ENCODE measurements at regions not wholly inside any gene's neighbourhood (a gene's known extent, or its start where the extent isn't known, plus 50 kb on each side); places are given as distances from the start of the nearest gene placed in this dataset.

DNA sequence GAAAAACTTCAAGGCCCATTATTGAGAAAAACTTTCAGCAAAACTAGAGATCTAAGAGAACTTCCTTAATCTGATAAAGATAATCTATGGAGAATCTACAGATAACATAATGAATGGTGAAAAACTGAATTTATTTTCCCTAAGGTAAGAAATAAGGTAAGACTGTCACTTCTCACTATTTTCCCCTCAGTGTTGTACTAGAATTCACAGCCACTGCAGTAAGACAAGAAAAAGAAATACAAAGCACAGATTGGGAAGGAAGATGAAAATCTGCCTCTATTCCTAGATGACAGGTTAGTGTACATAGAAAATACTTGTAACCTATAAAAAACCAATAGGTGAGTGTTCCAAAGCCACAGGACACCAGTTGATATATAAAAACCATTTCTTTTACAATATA is 220.7 kb upstream of the SHH start:
- no peak for DNase-seq (ENCODE audit: low spot score)
- H3K36me3 Mint-ChIP-seq (ENCODE audit: low read depth), result no peaks in the 10 kb centered on the region; the same call in 2 of the 3 replicates
- no peaks in the 10 kb centered on the region; the same call in 2 of the 3 replicates for H3K4me1 Mint-ChIP-seq
- Histone ChIP-seq H3K4me1 (ENCODE audit: insufficient read depth) (no peaks in the 10 kb centered on the region), H3K27ac (ENCODE audit: low read depth) (no peak overlapping the region), H3K4me3 (no peak overlapping the region), H3K9me2 (ENCODE audit: insufficient read depth) (no peaks in the 10 kb centered on the region), H3F3A (replicated peaks; ENCODE audit: low read depth) (no peaks in the 10 kb centered on the region), H3K79me2 (replicated peaks; ENCODE audit: insufficient read depth) (no peaks in the 10 kb centered on the region), H4K20me1 (replicated peaks; ENCODE audit: insufficient read depth) (no peaks in the 10 kb centered on the region), H3K36me3 (ENCODE audit: insufficient read depth) (no peaks in the 10 kb centered on the region), H3K4me2 (no peak overlapping the region), H2AFZ (no peak overlapping the region), H3K27me3 (ENCODE audit: insufficient read depth) (no peaks in the 10 kb centered on the region)
- no peaks in the 10 kb centered on the region for H3K27me3 Mint-ChIP-seq (ENCODE audit: insufficient read depth, low read depth, poor library complexity)
- no peak for ATAC-seq
- H3K27ac Mint-ChIP-seq, result no peak overlapping the region
- H3K9me3 Mint-ChIP-seq, result peaks cover 3% of the 10 kb centered on the region; the same call in 2 of the 3 replicates
- H3K4me3 Mint-ChIP-seq, result no peak overlapping the region
- TF ChIP-seq NANOG (IDR thresholded peaks at IDR 0.05; ENCODE audit: borderline replicate concordance) (no peak), CTCF (conservative IDR thresholded peaks at IDR 0.05; ENCODE audit: low read depth in 2 of 2) (no peak), EZH2 (IDR thresholded peaks at IDR 0.05; ENCODE audit: low read depth, unreplicated experiment) (no peak), JUNB (IDR thresholded peaks at IDR 0.05; ENCODE audit: unreplicated experiment) (no peak), ZNF331 (CRISPR knock-in tag; IDR thresholded peaks at IDR 0.05; ENCODE audit: low read depth) (no peak), POLR2AphosphoS5 (IDR thresholded peaks at IDR 0.05; ENCODE audit: low read depth) (no peak), STAT1 (IDR thresholded peaks at IDR 0.05; ENCODE audit: unreplicated experiment) (no peak), EZH2phosphoT487 (IDR thresholded peaks at IDR 0.05; ENCODE audit: unreplicated experiment) (no peak), ZNF114 (CRISPR knock-in tag; IDR thresholded peaks at IDR 0.05) (no peak), CREB1 (CRISPR knock-in tag; IDR thresholded peaks at IDR 0.05; ENCODE audit: low read depth) (no peak)
- TF ChIP-seq, protein P1, sequence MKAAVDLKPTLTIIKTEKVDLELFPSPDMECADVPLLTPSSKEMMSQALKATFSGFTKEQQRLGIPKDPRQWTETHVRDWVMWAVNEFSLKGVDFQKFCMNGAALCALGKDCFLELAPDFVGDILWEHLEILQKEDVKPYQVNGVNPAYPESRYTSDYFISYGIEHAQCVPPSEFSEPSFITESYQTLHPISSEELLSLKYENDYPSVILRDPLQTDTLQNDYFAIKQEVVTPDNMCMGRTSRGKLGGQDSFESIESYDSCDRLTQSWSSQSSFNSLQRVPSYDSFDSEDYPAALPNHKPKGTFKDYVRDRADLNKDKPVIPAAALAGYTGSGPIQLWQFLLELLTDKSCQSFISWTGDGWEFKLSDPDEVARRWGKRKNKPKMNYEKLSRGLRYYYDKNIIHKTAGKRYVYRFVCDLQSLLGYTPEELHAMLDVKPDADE (IDR thresholded peaks at IDR 0.05), result no peak
- TF ChIP-seq, protein P2, sequence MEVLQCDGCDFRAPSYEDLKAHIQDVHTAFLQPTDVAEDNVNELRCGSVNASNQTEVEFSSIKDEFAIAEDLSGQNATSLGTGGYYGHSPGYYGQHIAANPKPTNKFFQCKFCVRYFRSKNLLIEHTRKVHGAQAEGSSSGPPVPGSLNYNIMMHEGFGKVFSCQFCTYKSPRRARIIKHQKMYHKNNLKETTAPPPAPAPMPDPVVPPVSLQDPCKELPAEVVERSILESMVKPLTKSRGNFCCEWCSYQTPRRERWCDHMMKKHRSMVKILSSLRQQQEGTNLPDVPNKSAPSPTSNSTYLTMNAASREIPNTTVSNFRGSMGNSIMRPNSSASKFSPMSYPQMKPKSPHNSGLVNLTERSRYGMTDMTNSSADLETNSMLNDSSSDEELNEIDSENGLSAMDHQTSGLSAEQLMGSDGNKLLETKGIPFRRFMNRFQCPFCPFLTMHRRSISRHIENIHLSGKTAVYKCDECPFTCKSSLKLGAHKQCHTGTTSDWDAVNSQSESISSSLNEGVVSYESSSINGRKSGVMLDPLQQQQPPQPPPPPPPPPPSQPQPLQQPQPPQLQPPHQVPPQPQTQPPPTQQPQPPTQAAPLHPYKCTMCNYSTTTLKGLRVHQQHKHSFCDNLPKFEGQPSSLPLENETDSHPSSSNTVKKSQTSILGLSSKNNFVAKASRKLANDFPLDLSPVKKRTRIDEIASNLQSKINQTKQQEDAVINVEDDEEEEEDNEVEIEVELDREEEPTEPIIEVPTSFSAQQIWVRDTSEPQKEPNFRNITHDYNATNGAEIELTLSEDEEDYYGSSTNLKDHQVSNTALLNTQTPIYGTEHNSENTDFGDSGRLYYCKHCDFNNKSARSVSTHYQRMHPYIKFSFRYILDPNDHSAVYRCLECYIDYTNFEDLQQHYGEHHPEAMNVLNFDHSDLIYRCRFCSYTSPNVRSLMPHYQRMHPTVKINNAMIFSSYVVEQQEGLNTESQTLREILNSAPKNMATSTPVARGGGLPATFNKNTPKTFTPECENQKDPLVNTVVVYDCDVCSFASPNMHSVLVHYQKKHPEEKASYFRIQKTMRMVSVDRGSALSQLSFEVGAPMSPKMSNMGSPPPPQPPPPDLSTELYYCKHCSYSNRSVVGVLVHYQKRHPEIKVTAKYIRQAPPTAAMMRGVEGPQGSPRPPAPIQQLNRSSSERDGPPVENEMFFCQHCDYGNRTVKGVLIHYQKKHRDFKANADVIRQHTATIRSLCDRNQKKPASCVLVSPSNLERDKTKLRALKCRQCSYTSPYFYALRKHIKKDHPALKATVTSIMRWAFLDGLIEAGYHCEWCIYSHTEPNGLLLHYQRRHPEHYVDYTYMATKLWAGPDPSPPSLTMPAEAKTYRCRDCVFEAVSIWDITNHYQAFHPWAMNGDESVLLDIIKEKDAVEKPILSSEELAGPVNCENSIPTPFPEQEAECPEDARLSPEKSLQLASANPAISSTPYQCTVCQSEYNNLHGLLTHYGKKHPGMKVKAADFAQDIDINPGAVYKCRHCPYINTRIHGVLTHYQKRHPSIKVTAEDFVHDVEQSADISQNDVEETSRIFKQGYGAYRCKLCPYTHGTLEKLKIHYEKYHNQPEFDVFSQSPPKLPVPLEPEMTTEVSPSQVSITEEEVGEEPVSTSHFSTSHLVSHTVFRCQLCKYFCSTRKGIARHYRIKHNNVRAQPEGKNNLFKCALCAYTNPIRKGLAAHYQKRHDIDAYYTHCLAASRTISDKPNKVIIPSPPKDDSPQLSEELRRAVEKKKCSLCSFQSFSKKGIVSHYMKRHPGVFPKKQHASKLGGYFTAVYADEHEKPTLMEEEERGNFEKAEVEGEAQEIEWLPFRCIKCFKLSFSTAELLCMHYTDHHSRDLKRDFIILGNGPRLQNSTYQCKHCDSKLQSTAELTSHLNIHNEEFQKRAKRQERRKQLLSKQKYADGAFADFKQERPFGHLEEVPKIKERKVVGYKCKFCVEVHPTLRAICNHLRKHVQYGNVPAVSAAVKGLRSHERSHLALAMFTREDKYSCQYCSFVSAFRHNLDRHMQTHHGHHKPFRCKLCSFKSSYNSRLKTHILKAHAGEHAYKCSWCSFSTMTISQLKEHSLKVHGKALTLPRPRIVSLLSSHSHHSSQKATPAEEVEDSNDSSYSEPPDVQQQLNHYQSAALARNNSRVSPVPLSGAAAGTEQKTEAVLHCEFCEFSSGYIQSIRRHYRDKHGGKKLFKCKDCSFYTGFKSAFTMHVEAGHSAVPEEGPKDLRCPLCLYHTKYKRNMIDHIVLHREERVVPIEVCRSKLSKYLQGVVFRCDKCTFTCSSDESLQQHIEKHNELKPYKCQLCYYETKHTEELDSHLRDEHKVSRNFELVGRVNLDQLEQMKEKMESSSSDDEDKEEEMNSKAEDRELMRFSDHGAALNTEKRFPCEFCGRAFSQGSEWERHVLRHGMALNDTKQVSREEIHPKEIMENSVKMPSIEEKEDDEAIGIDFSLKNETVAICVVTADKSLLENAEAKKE (CRISPR knock-in tag; IDR thresholded peaks at IDR 0.05), result no peak
- TF ChIP-seq, protein P3, sequence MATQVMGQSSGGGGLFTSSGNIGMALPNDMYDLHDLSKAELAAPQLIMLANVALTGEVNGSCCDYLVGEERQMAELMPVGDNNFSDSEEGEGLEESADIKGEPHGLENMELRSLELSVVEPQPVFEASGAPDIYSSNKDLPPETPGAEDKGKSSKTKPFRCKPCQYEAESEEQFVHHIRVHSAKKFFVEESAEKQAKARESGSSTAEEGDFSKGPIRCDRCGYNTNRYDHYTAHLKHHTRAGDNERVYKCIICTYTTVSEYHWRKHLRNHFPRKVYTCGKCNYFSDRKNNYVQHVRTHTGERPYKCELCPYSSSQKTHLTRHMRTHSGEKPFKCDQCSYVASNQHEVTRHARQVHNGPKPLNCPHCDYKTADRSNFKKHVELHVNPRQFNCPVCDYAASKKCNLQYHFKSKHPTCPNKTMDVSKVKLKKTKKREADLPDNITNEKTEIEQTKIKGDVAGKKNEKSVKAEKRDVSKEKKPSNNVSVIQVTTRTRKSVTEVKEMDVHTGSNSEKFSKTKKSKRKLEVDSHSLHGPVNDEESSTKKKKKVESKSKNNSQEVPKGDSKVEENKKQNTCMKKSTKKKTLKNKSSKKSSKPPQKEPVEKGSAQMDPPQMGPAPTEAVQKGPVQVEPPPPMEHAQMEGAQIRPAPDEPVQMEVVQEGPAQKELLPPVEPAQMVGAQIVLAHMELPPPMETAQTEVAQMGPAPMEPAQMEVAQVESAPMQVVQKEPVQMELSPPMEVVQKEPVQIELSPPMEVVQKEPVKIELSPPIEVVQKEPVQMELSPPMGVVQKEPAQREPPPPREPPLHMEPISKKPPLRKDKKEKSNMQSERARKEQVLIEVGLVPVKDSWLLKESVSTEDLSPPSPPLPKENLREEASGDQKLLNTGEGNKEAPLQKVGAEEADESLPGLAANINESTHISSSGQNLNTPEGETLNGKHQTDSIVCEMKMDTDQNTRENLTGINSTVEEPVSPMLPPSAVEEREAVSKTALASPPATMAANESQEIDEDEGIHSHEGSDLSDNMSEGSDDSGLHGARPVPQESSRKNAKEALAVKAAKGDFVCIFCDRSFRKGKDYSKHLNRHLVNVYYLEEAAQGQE (IDR thresholded peaks at IDR 0.05; ENCODE audit: unreplicated experiment), result no peak

Data from GM23338 (cell line).